ENCODE measurements at regions not wholly inside any gene's neighbourhood (a gene's known extent, or its start where the extent isn't known, plus 50 kb on each side); places are given as distances from the start of the nearest gene placed in this dataset.

- Mint-ChIP-seq H3K9me3 (peaks cover 3 to 4% of the 10 kb centered on the region in 2 donors), H3K27ac (peak overlapping the region; percentile 75), H3K27me3 (no peaks in the 10 kb centered on the region), H3K4me1 (peaks cover 62 to 93% of the 10 kb centered on the region in 2 donors), H3K36me3 (peaks cover 6 to 23% of the 10 kb centered on the region in 2 donors), H3K4me3 (peak overlapping the region; percentile 31 to 41)
- ATAC-seq (replicated peaks): no peak
- DNase-seq: no peak
Observed at GRCh38 chr7:22663721-22664120, 63.3 kb upstream of the IL6 start.

GRCh38 chr7:22663357-22663718 lies 63.7 kb upstream of the IL6 start:
- Mint-ChIP-seq H3K27me3 (no peaks in the 10 kb centered on the region), H3K4me1 (peaks cover 62 to 93% of the 10 kb centered on the region in 2 donors), H3K36me3 (peaks cover 6 to 27% of the 10 kb centered on the region in 2 donors), H3K9me3 (peaks cover 3 to 4% of the 10 kb centered on the region in 2 donors), H3K27ac (peak overlapping the region; percentile 75), H3K4me3 (peak overlapping the region; percentile 31 to 41)
- DNase-seq: peak; percentile 18
- ATAC-seq (replicated peaks): peak; percentile 20 to 23

GRCh38 chr7:22662556-22663356 lies 64.2 kb upstream of the IL6 start:
- Mint-ChIP-seq H3K27me3 (no peaks in the 10 kb centered on the region), H3K9me3 (peaks cover 0 to 2% of the 10 kb centered on the region in 2 donors), H3K4me3 (peak overlapping the region; percentile 61 to 71), H3K27ac (peak overlapping the region; percentile 93), H3K4me1 (peaks cover 59 to 93% of the 10 kb centered on the region in 2 donors), H3K36me3 (peaks cover 2 to 26% of the 10 kb centered on the region in 2 donors)
- DNase-seq: peak; percentile 48
- peak; percentile 87 to 90 for ATAC-seq (replicated peaks)

- Mint-ChIP-seq H3K36me3 (peaks cover 2 to 22% of the 10 kb centered on the region in 2 donors), H3K4me1 (peaks cover 61 to 93% of the 10 kb centered on the region in 2 donors), H3K27ac (peak overlapping the region; percentile 93), H3K27me3 (no peaks in the 10 kb centered on the region), H3K4me3 (peak overlapping the region; percentile 61 to 71), H3K9me3 (peaks cover 0 to 2% of the 10 kb centered on the region in 2 donors)
- DNase-seq (peak; percentile 41), ATAC-seq (replicated peaks) (peak; percentile 75 to 76)
Observed at GRCh38 chr7:22662036-22662435, 65.0 kb upstream of the IL6 start.

- peaks cover 5 to 20% of the 10 kb centered on the region in 2 donors for H3K36me3 Mint-ChIP-seq
- peaks cover 59 to 88% of the 10 kb centered on the region in 2 donors for H3K4me1 Mint-ChIP-seq
- H3K4me3 Mint-ChIP-seq: peak overlapping the region in 1 of 2 donors; percentile 39
- peak overlapping the region; percentile 48 for H3K27ac Mint-ChIP-seq
- H3K9me3 Mint-ChIP-seq: peaks cover 0 to 1% of the 10 kb centered on the region in 2 donors
- DNase-seq: no peak
- no peaks in the 10 kb centered on the region for H3K27me3 Mint-ChIP-seq
- no peak for ATAC-seq (replicated peaks)
Observed at GRCh38 chr7:22660732-22661131, 66.3 kb upstream of the IL6 start.

- DNase-seq (no peak), ATAC-seq (replicated peaks) (no peak)
- H3K4me1 Mint-ChIP-seq: peaks cover 58 to 84% of the 10 kb centered on the region in 2 donors
- H3K4me3 Mint-ChIP-seq: peak overlapping the region in 1 of 2 donors; percentile 39
- H3K36me3 Mint-ChIP-seq: peaks cover 5 to 21% of the 10 kb centered on the region in 2 donors
- H3K27ac Mint-ChIP-seq: peak overlapping the region; percentile 48
- no peaks in the 10 kb centered on the region for H3K9me3 Mint-ChIP-seq
- H3K27me3 Mint-ChIP-seq: no peaks in the 10 kb centered on the region
Observed at GRCh38 chr7:22660293-22660692, 66.7 kb upstream of the IL6 start.

GRCh38 chr7:22659741-22660140 lies 67.3 kb upstream of the IL6 start:
- Mint-ChIP-seq H3K4me3 (no peak overlapping the region), H3K4me1 (peaks cover 60 to 79% of the 10 kb centered on the region in 2 donors), H3K27me3 (no peaks in the 10 kb centered on the region), H3K36me3 (peaks cover 4 to 23% of the 10 kb centered on the region in 2 donors), H3K27ac (peak overlapping the region; percentile 11), H3K9me3 (no peaks in the 10 kb centered on the region)
- DNase-seq (no peak), ATAC-seq (replicated peaks) (no peak)

- no peak for ATAC-seq (replicated peaks)
- Mint-ChIP-seq H3K4me1 (peaks cover 56 to 77% of the 10 kb centered on the region in 2 donors), H3K36me3 (peaks cover 3 to 26% of the 10 kb centered on the region in 2 donors), H3K27ac (no peak overlapping the region), H3K9me3 (no peaks in the 10 kb centered on the region), H3K4me3 (no peak overlapping the region), H3K27me3 (no peaks in the 10 kb centered on the region)
- no peak for DNase-seq
Observed at GRCh38 chr7:22658031-22658430, 69.0 kb upstream of the IL6 start.

- Mint-ChIP-seq H3K4me3 (no peak overlapping the region), H3K27ac (no peak overlapping the region), H3K36me3 (peaks cover 5 to 31% of the 10 kb centered on the region in 2 donors), H3K27me3 (no peaks in the 10 kb centered on the region), H3K4me1 (peaks cover 56 to 71% of the 10 kb centered on the region in 2 donors), H3K9me3 (no peaks in the 10 kb centered on the region)
- DNase-seq: no peak
- no peak for ATAC-seq (replicated peaks)
Observed at GRCh38 chr7:22657479-22657878, 69.5 kb upstream of the IL6 start.

GRCh38 chr7:22655781-22656180 lies 71.2 kb upstream of the IL6 start:
- peaks cover 11 to 39% of the 10 kb centered on the region in 2 donors for H3K36me3 Mint-ChIP-seq
- H3K27ac Mint-ChIP-seq: no peak overlapping the region
- H3K4me1 Mint-ChIP-seq: peaks cover 42 to 63% of the 10 kb centered on the region in 2 donors
- H3K4me3 Mint-ChIP-seq: no peak overlapping the region
- peaks cover 0 to 1% of the 10 kb centered on the region in 2 donors for H3K9me3 Mint-ChIP-seq
- no peaks in the 10 kb centered on the region for H3K27me3 Mint-ChIP-seq
- ATAC-seq (replicated peaks) (no peak), DNase-seq (no peak)

GRCh38 chr7:22654831-22655230 lies 72.2 kb upstream of the IL6 start:
- peaks cover 19 to 48% of the 10 kb centered on the region in 2 donors for H3K36me3 Mint-ChIP-seq
- H3K27me3 Mint-ChIP-seq: no peaks in the 10 kb centered on the region
- no peak for DNase-seq
- ATAC-seq (replicated peaks): no peak
- H3K4me3 Mint-ChIP-seq: no peak overlapping the region
- H3K27ac Mint-ChIP-seq: no peak overlapping the region
- peaks cover 0 to 2% of the 10 kb centered on the region in 2 donors for H3K9me3 Mint-ChIP-seq
- H3K4me1 Mint-ChIP-seq: peaks cover 32 to 53% of the 10 kb centered on the region in 2 donors

GRCh38 chr7:22653951-22654350 lies 73.0 kb upstream of the IL6 start:
- Mint-ChIP-seq H3K9me3 (peaks cover 0 to 2% of the 10 kb centered on the region in 2 donors), H3K27ac (no peak overlapping the region), H3K36me3 (peaks cover 23 to 55% of the 10 kb centered on the region in 2 donors), H3K4me3 (no peak overlapping the region), H3K4me1 (peaks cover 31 to 49% of the 10 kb centered on the region in 2 donors), H3K27me3 (no peaks in the 10 kb centered on the region)
- no peak for DNase-seq
- no peak for ATAC-seq (replicated peaks)

- Mint-ChIP-seq H3K27ac (no peak overlapping the region), H3K27me3 (no peaks in the 10 kb centered on the region), H3K4me3 (no peak overlapping the region), H3K4me1 (peaks cover 23 to 37% of the 10 kb centered on the region in 2 donors), H3K36me3 (peaks cover 36 to 68% of the 10 kb centered on the region in 2 donors), H3K9me3 (peaks cover 11 to 12% of the 10 kb centered on the region in 2 donors)
- DNase-seq (no peak), ATAC-seq (replicated peaks) (peak in 1 of 2 donors; percentile 46)
Observed at GRCh38 chr7:22651534-22652243, 75.3 kb upstream of the IL6 start.

GRCh38 chr7:22651036-22651435 lies 76.0 kb upstream of the IL6 start:
- H3K4me3 Mint-ChIP-seq: no peak overlapping the region

More at GRCh38 chr7:22651036-22651435, 76.0 kb upstream of the IL6 start:
- peaks cover 33 to 73% of the 10 kb centered on the region in 2 donors for H3K36me3 Mint-ChIP-seq
- no peaks in the 10 kb centered on the region for H3K27me3 Mint-ChIP-seq
- peaks cover 21 to 32% of the 10 kb centered on the region in 2 donors for H3K4me1 Mint-ChIP-seq
- no peak overlapping the region for H3K27ac Mint-ChIP-seq
- ATAC-seq (replicated peaks): no peak
- DNase-seq: no peak
- H3K9me3 Mint-ChIP-seq: peaks cover 11 to 17% of the 10 kb centered on the region in 2 donors

All from stimulated activated naive B cell treated with anti-CD40 and anti-IgM and Interleukin-4, amounts not matched to agents 10 μg/mL and 1 μg/mL and 100 μg/mL, for 72 hours (primary cell).